Neural crest cell (in vitro differentiated cells): ENCODE measurements at regions not wholly inside any gene's neighbourhood (a gene's known extent, or its start where the extent isn't known, plus 50 kb on each side); places are given as distances from the start of the nearest gene placed in this dataset.

ENCODE experiments used
- DNase-seq: peaks from one replicate; pipeline ENCODE4 v3.0.0; 2021; ENCODE audit warnings: low read depth, mixed read lengths, low spot score
- H3K27ac Mint-ChIP-seq: one replicate; pipeline ENCODE4 v1.8.0; 2021; ENCODE audit warnings: mild to moderate bottlenecking, mixed read lengths; ENCODE audit not compliant: unreplicated experiment
- H3K27me3 Mint-ChIP-seq: 2 replicates; pipeline ENCODE4 v1.8.0; 2021; ENCODE audit warnings: low read depth, mild to moderate bottlenecking, mixed read lengths
- H3K36me3 Mint-ChIP-seq: 2 replicates; pipeline ENCODE4 v1.8.0; 2021; ENCODE audit warnings: low read depth, mild to moderate bottlenecking, mixed read lengths
- H3K4me1 Mint-ChIP-seq: 2 replicates; pipeline ENCODE4 v1.8.0; 2021; ENCODE audit warnings: mixed read lengths
- H3K4me3 Mint-ChIP-seq: one replicate; pipeline ENCODE4 v1.8.0; 2021; ENCODE audit warnings: mild to moderate bottlenecking, mixed read lengths
- H3K9me3 Mint-ChIP-seq: 2 replicates; pipeline ENCODE4 v1.8.0; 2021; ENCODE audit warnings: mixed read lengths
- CTCF ChIP-seq: fragments of 200-600 bp; sonication (generic); conservative IDR thresholded peaks from 2 replicates; pipeline ENCODE4 v1.5.0; 2021; ENCODE audit warnings: antibody characterized with exemption, mild to moderate bottlenecking

GRCh38 chr14:105933238-105933637, 406.9 kb downstream of the TMEM121 start:
- Mint-ChIP-seq H3K4me1 (no peaks in the 10 kb centered on the region), H3K36me3 (peaks cover 9% of the 10 kb centered on the region), H3K4me3 (no peak overlapping the region), H3K27me3 (no peaks in the 10 kb centered on the region), H3K9me3 (peaks cover 13% of the 10 kb centered on the region), H3K27ac (no peak overlapping the region)
- DNase-seq: no peak
- no peak for TF ChIP-seq CTCF

GRCh38 chr14:105935384-105935783, 409.0 kb downstream of the TMEM121 start:
- peaks cover 20% of the 10 kb centered on the region for H3K9me3 Mint-ChIP-seq
- no peak overlapping the region for H3K4me3 Mint-ChIP-seq
- no peak for TF ChIP-seq CTCF
- no peak for DNase-seq
- no peaks in the 10 kb centered on the region for H3K27me3 Mint-ChIP-seq
- peaks cover 16% of the 10 kb centered on the region for H3K36me3 Mint-ChIP-seq
- no peaks in the 10 kb centered on the region for H3K4me1 Mint-ChIP-seq
- no peak overlapping the region for H3K27ac Mint-ChIP-seq

- H3K9me3 Mint-ChIP-seq: peaks cover 12% of the 10 kb centered on the region
- no peak overlapping the region for H3K27ac Mint-ChIP-seq
- no peak overlapping the region for H3K4me3 Mint-ChIP-seq
- no peaks in the 10 kb centered on the region for H3K4me1 Mint-ChIP-seq
- no peak for DNase-seq
- H3K36me3 Mint-ChIP-seq: peaks cover 12% of the 10 kb centered on the region
- no peaks in the 10 kb centered on the region for H3K27me3 Mint-ChIP-seq
- no peak for TF ChIP-seq CTCF
Measured at GRCh38 chr14:105937253-105938054, 411.1 kb downstream of the TMEM121 start.

GRCh38 chr14:105938055-105938863, 411.9 kb downstream of the TMEM121 start:
- no peak for TF ChIP-seq CTCF
- peaks cover 12% of the 10 kb centered on the region for H3K36me3 Mint-ChIP-seq
- no peak overlapping the region for H3K4me3 Mint-ChIP-seq
- peaks cover 14% of the 10 kb centered on the region for H3K9me3 Mint-ChIP-seq
- DNase-seq: no peak
- no peak overlapping the region for H3K27ac Mint-ChIP-seq
- H3K4me1 Mint-ChIP-seq: no peaks in the 10 kb centered on the region
- no peaks in the 10 kb centered on the region for H3K27me3 Mint-ChIP-seq

GRCh38 chr14:105938959-105939358, 412.6 kb downstream of the TMEM121 start:
- peaks cover 11% of the 10 kb centered on the region for H3K9me3 Mint-ChIP-seq
- no peaks in the 10 kb centered on the region for H3K4me1 Mint-ChIP-seq
- no peaks in the 10 kb centered on the region for H3K27me3 Mint-ChIP-seq
- no peak overlapping the region for H3K4me3 Mint-ChIP-seq
- no peak for DNase-seq
- no peak overlapping the region for H3K27ac Mint-ChIP-seq
- TF ChIP-seq CTCF: no peak
- H3K36me3 Mint-ChIP-seq: peaks cover 12% of the 10 kb centered on the region
